NCI-H146 treated with DMSO at 0.1 percent for 48 hours (cell line): ENCODE measurements at regions not wholly inside any gene's neighbourhood (a gene's known extent, or its start where the extent isn't known, plus 50 kb on each side); places are given as distances from the start of the nearest gene placed in this dataset.

ENCODE experiments used
- DNase-seq: peaks from one replicate; lab custom pipeline; 2025; ENCODE audit not compliant: unreplicated experiment; lab: John Stamatoyannopoulos, UW

GRCh38 chr16:13392341-13392740, 490.9 kb downstream of the SHISA9 start:
- no peak for DNase-seq

- no peak for DNase-seq
Measured at GRCh38 chr16:13393816-13394215, 492.4 kb downstream of the SHISA9 start.

GRCh38 chr16:13394488-13394887, 493.1 kb downstream of the SHISA9 start:
- DNase-seq, result no peak

GRCh38 chr16:13397126-13397525, 495.7 kb downstream of the SHISA9 start:
- DNase-seq, result no peak

- DNase-seq, result no peak
Measured at GRCh38 chr16:13401641-13402040, 500.2 kb downstream of the SHISA9 start.

- no peak for DNase-seq
Measured at GRCh38 chr16:13402601-13403000, 501.2 kb downstream of the SHISA9 start.

- no peak for DNase-seq
Measured at GRCh38 chr16:13403326-13403725, 501.9 kb downstream of the SHISA9 start.

GRCh38 chr16:13414154-13414553, 505.8 kb upstream of the ERCC4 start:
- no peak for DNase-seq

GRCh38 chr16:13419589-13419988, 500.4 kb upstream of the ERCC4 start:
- no peak for DNase-seq

GRCh38 chr16:13421726-13422125, 498.2 kb upstream of the ERCC4 start:
- no peak for DNase-seq

- no peak for DNase-seq
Measured at GRCh38 chr16:13425836-13426235, 494.1 kb upstream of the ERCC4 start.

- no peak for DNase-seq
Measured at GRCh38 chr16:13426269-13426668, 493.7 kb upstream of the ERCC4 start.

GRCh38 chr16:13426736-13427135, 493.2 kb upstream of the ERCC4 start:
- no peak for DNase-seq

- DNase-seq, result no peak
Measured at GRCh38 chr16:13427943-13428342, 492.0 kb upstream of the ERCC4 start.

- no peak for DNase-seq
Measured at GRCh38 chr16:13429416-13429815, 490.5 kb upstream of the ERCC4 start.

GRCh38 chr16:13435415-13435814, 484.5 kb upstream of the ERCC4 start:
- DNase-seq, result no peak

- DNase-seq, result no peak
Measured at GRCh38 chr16:13435873-13436474, 484.0 kb upstream of the ERCC4 start.

- DNase-seq, result no peak
Measured at GRCh38 chr16:13436641-13437412, 483.1 kb upstream of the ERCC4 start.

GRCh38 chr16:13437413-13437795, 482.6 kb upstream of the ERCC4 start:
- DNase-seq, result no peak

GRCh38 chr16:13438064-13438463, 481.9 kb upstream of the ERCC4 start:
- no peak for DNase-seq

- no peak for DNase-seq
Measured at GRCh38 chr16:13439766-13440165, 480.2 kb upstream of the ERCC4 start.

GRCh38 chr16:13441675-13442074, 478.3 kb upstream of the ERCC4 start:
- DNase-seq, result no peak

GRCh38 chr16:13448346-13448745, 471.6 kb upstream of the ERCC4 start:
- no peak for DNase-seq
